NT2/D1 (cell line): ENCODE measurements at regions not wholly inside any gene's neighbourhood (a gene's known extent, or its start where the extent isn't known, plus 50 kb on each side); places are given as distances from the start of the nearest gene placed in this dataset.
"Not testable (repeated sequence)": the region's sequence is repeated elsewhere in the genome, so short reads cannot be mapped to it uniquely, and the experiment has no call there.

ENCODE experiments used
- SUZ12 ChIP-seq: IDR thresholded peaks from 2 replicates; pipeline ENCODE4 v1.6.1; 2011; ENCODE audit not compliant: insufficient read length, insufficient read depth; ENCODE audit errors: extremely low read depth
- YY1 ChIP-seq: IDR thresholded peaks from 2 replicates; pipeline ENCODE4 v1.6.1; 2011; ENCODE audit not compliant: insufficient read length, insufficient read depth
- ZNF274 ChIP-seq: IDR thresholded peaks from 2 replicates; pipeline ENCODE4 v1.6.1; 2011; ENCODE audit warnings: mild to moderate bottlenecking, low read depth, low read length

GRCh38 chr1:115528336-115528735 is 113.4 kb upstream of the VANGL1 start:
- not testable (repeated sequence) for TF ChIP-seq YY1, ZNF274, SUZ12
